Mesendoderm (in vitro differentiated cells): ENCODE measurements at regions not wholly inside any gene's neighbourhood (a gene's known extent, or its start where the extent isn't known, plus 50 kb on each side); places are given as distances from the start of the nearest gene placed in this dataset.

ENCODE experiments used
- DNase-seq: peaks from one replicate; pipeline ENCODE4 v3.0.0; 2013
- H2AK5ac ChIP-seq: 2 replicates; pipeline ENCODE4 v1.6.1; 2013; ENCODE audit warnings: low read length, inconsistent platforms
- H2BK120ac ChIP-seq: 2 replicates; pipeline ENCODE4 v1.6.1; 2013; ENCODE audit warnings: low read depth, mild to moderate bottlenecking, low read length, moderate library complexity, mixed read lengths
- H2BK15ac ChIP-seq: replicated peaks from 2 replicates; pipeline ENCODE4 v1.6.1; 2013; ENCODE audit warnings: low read depth, mild to moderate bottlenecking, moderate library complexity
- H2BK5ac ChIP-seq: 2 replicates; pipeline ENCODE4 v1.6.1; 2013; ENCODE audit warnings: low read length, inconsistent platforms
- H3K18ac ChIP-seq: 2 replicates; pipeline ENCODE4 v1.6.1; 2013; ENCODE audit warnings: mild to moderate bottlenecking, low read length, mixed read lengths
- H3K23ac ChIP-seq: one replicate; pipeline ENCODE4 v1.6.1; 2013; ENCODE audit warnings: low read length
- H3K27ac ChIP-seq: 2 replicates; pipeline ENCODE4 v1.5.1; 2013; ENCODE audit warnings: low read depth, mild to moderate bottlenecking, inconsistent platforms, low read length, moderate library complexity
- H3K27me3 ChIP-seq: 2 replicates; pipeline ENCODE4 v1.6.1; 2013; ENCODE audit warnings: low read length, control low read depth, mild to moderate bottlenecking, inconsistent platforms; ENCODE audit not compliant: insufficient read depth, poor library complexity
- H3K36me3 ChIP-seq: 2 replicates; pipeline ENCODE4 v1.6.1; 2013; ENCODE audit warnings: low read length, inconsistent platforms; ENCODE audit not compliant: control insufficient read depth, insufficient read depth
- H3K4ac ChIP-seq: one replicate; pipeline ENCODE4 v1.6.1; 2013; ENCODE audit warnings: low read depth, mild to moderate bottlenecking, low read length, moderate library complexity
- H3K4me1 ChIP-seq: 2 replicates; pipeline ENCODE4 v1.6.1; 2013; ENCODE audit warnings: low read depth, low read length, inconsistent platforms; ENCODE audit not compliant: control insufficient read depth
- H3K4me2 ChIP-seq: 2 replicates; pipeline ENCODE4 v1.6.1; 2013; ENCODE audit warnings: low read length
- H3K4me3 ChIP-seq: 2 replicates; pipeline ENCODE4 v1.5.1; 2013; ENCODE audit warnings: mild to moderate bottlenecking, low read length
- H3K56ac ChIP-seq: one replicate; pipeline ENCODE4 v1.6.1; 2013; ENCODE audit warnings: low read length
- H3K79me1 ChIP-seq: 2 replicates; pipeline ENCODE4 v1.6.1; 2013; ENCODE audit warnings: low read length, inconsistent platforms
- H3K79me2 ChIP-seq: 2 replicates; pipeline ENCODE4 v1.6.1; 2013; ENCODE audit warnings: mild to moderate bottlenecking, low read length; ENCODE audit not compliant: control insufficient read depth, insufficient read depth
- H3K9ac ChIP-seq: 2 replicates; pipeline ENCODE4 v1.6.1; 2013; ENCODE audit warnings: low read length, inconsistent platforms
- H4K5ac ChIP-seq: one replicate; pipeline ENCODE4 v1.6.1; 2013; ENCODE audit warnings: low read length
- H4K8ac ChIP-seq: one replicate; pipeline ENCODE4 v1.6.1; 2013; ENCODE audit warnings: low read depth, mild to moderate bottlenecking, control low read depth, low read length, moderate library complexity
- WGBS: extraction: QIAGEN DNeasy Blood & Tissue Kit; methylation state at CpG from one replicate; pipeline ENCODE4 v1.1.7; 2013; ENCODE audit warnings: low lambda C conversion rate, missing lambda C conversion rate; ENCODE audit not compliant: insufficient coverage; ENCODE audit errors: extremely low coverage; 5-methylcytosine and 5-hydroxymethylcytosine counted together

DNA sequence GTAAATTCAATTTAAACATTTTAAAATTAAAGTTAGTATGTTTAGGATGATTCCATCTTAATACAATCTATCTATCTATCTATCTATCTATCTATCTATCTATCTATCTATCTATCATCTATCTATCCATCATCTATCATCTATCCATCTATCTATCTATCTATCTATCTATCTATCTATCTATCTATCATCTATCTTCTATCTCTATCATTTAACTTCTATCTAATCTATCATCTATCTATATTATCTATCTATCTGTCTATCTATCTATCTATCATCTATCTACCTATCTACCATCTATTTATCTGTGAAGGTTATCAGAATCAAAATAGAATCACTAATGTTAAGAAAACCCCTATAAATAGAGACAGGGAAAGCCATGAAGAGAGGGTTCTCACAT lies 78.3 kb downstream of the RAMP3 start:
- no peak overlapping the region for H3K23ac ChIP-seq
- no peaks in the 10 kb centered on the region for H3K27me3 ChIP-seq
- no peak overlapping the region for H3K9ac ChIP-seq
- H2BK5ac ChIP-seq, result no peak overlapping the region
- H3K4me3 ChIP-seq, result no peak overlapping the region
- H3K18ac ChIP-seq, result no peak overlapping the region
- no peak overlapping the region for H2AK5ac ChIP-seq
- H4K5ac ChIP-seq, result no peak overlapping the region
- no peaks in the 10 kb centered on the region for H3K4me1 ChIP-seq
- no peak overlapping the region for H3K4me2 ChIP-seq
- H3K56ac ChIP-seq, result no peak overlapping the region
- no peak overlapping the region for H3K4ac ChIP-seq
- H3K79me2 ChIP-seq, result no peaks in the 10 kb centered on the region
- no peak overlapping the region for H3K27ac ChIP-seq
- DNase-seq, result no peak
- H4K8ac ChIP-seq, result no peak overlapping the region
- H3K36me3 ChIP-seq, result no peaks in the 10 kb centered on the region
- no peaks in the 10 kb centered on the region for H3K79me1 ChIP-seq
- H2BK120ac ChIP-seq, result no peak overlapping the region
- no peak overlapping the region for H2BK15ac ChIP-seq

DNA sequence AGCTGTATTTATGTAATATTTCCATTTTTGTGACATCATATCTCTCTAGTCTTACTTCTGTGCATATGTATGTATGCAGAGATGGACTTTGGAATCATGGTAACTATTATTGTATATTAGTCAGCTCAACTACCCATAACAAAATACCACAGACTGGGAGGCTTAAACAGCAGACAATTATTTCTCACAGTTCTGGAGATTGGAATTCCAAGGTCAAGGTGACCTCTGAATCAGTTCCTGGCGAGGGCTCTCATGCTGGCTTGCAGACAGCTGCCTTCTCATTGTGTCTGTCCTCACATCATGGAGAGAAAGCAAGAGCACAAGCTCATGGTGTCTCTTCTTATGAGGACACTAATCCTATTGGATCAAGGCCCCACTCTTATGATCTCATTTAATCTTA lies 79.1 kb downstream of the RAMP3 start:
- DNase-seq, result no peak
- no peak overlapping the region for H3K9ac ChIP-seq
- H4K8ac ChIP-seq, result no peak overlapping the region
- no peak overlapping the region for H3K4me2 ChIP-seq
- H3K56ac ChIP-seq, result no peak overlapping the region
- no peak overlapping the region for H2BK15ac ChIP-seq
- H3K4ac ChIP-seq, result no peak overlapping the region
- no peaks in the 10 kb centered on the region for H3K36me3 ChIP-seq
- no peaks in the 10 kb centered on the region for H3K79me2 ChIP-seq
- H3K23ac ChIP-seq, result no peak overlapping the region
- no peaks in the 10 kb centered on the region for H3K4me1 ChIP-seq
- H3K27ac ChIP-seq, result no peak overlapping the region
- no peak overlapping the region for H2BK5ac ChIP-seq
- H2AK5ac ChIP-seq, result no peak overlapping the region
- no peak overlapping the region for H3K4me3 ChIP-seq
- no peaks in the 10 kb centered on the region for H3K27me3 ChIP-seq
- no peak overlapping the region for H2BK120ac ChIP-seq
- WGBS, result no CpG with 5 or more reads among the region's 1 CpG
- no peaks in the 10 kb centered on the region for H3K79me1 ChIP-seq
- no peak overlapping the region for H3K18ac ChIP-seq
- H4K5ac ChIP-seq, result no peak overlapping the region

DNA sequence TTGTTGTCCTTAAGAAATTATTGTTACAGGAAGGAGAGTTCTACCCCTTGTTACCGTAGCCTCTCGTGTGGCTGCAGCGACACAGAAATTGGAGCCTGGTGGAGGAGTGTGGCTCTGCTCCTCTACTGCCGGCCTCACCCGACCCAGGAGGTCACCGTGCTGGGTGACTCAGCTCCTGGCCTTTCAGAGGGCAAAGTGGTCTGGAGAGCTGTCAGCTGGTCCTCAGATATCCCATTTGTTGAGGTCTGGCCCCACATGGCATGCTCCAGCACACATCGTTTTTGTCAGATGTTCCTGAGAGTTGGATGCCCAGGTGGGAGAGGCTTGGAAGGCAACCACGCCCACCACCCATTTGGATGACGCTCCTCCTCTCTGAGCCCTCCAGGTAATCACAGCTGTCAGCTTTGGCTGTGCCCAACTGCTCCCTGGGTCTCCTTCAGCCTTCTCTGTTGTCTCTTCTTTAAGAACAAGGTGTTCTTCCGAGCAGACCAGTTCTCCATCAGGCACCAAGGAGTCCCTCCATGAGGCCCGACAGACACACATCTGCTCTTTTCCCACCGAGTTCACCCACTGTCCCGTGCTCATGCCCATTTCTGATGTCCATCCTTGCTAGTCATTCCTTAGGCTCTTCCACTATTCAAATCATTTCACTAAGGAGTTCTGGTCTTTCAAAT lies 80.3 kb downstream of the RAMP3 start:
- H4K8ac ChIP-seq, result no peak overlapping the region
- no CpG with 5 or more reads among the region's 13 CpGs for WGBS
- no peak for DNase-seq

DNA sequence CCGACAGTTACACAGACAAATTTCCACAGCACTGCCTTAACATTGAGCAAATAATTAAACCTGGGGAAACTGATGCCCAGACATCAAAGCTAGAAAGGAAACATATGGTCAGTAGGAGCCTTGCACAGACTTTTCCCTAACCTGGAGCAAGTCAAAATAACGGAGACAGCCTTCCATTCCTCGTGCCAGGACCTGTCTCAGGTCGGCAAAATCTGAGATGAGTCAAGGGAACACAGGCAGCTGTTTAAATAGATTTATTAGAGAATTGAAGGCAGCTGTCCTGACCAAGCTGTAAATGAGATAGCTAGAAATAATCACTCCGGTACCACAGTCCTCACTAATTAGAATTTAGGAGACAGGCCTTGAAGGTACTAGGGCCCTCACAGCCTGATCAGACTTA lies 81.2 kb downstream of the RAMP3 start:
- no peak overlapping the region for H3K4me2 ChIP-seq
- no peak overlapping the region for H2BK15ac ChIP-seq
- H2BK5ac ChIP-seq, result no peak overlapping the region
- H3K4me3 ChIP-seq, result no peak overlapping the region
- H3K79me2 ChIP-seq, result no peaks in the 10 kb centered on the region
- no peaks in the 10 kb centered on the region for H3K79me1 ChIP-seq
- H2BK120ac ChIP-seq, result no peak overlapping the region
- H3K9ac ChIP-seq, result no peak overlapping the region
- H3K4me1 ChIP-seq, result no peaks in the 10 kb centered on the region
- H2AK5ac ChIP-seq, result no peak overlapping the region
- H3K4ac ChIP-seq, result no peak overlapping the region
- H4K8ac ChIP-seq, result no peak overlapping the region
- no peak overlapping the region for H3K18ac ChIP-seq
- WGBS, result no CpG with 5 or more reads among the region's 5 CpGs
- no peak overlapping the region for H3K27ac ChIP-seq
- DNase-seq, result no peak
- H4K5ac ChIP-seq, result no peak overlapping the region
- no peak overlapping the region for H3K23ac ChIP-seq
- H3K27me3 ChIP-seq, result no peaks in the 10 kb centered on the region
- H3K56ac ChIP-seq, result no peak overlapping the region
- H3K36me3 ChIP-seq, result no peaks in the 10 kb centered on the region

More for the DNA sequence above, 80.3 kb downstream of the RAMP3 start:
- no peaks in the 10 kb centered on the region for H3K27me3 ChIP-seq
- H3K4me3 ChIP-seq, result no peak overlapping the region
- no peaks in the 10 kb centered on the region for H3K79me2 ChIP-seq
- no peaks in the 10 kb centered on the region for H3K4me1 ChIP-seq
- H2BK5ac ChIP-seq, result no peak overlapping the region
- no peak overlapping the region for H3K4ac ChIP-seq
- H2BK120ac ChIP-seq, result no peak overlapping the region
- H3K56ac ChIP-seq, result no peak overlapping the region
- no peak overlapping the region for H4K5ac ChIP-seq
- H3K18ac ChIP-seq, result no peak overlapping the region
- H3K27ac ChIP-seq, result no peak overlapping the region
- H2AK5ac ChIP-seq, result no peak overlapping the region
- H3K36me3 ChIP-seq, result no peaks in the 10 kb centered on the region
- H3K4me2 ChIP-seq, result no peak overlapping the region
- no peaks in the 10 kb centered on the region for H3K79me1 ChIP-seq
- H2BK15ac ChIP-seq, result no peak overlapping the region
- no peak overlapping the region for H3K9ac ChIP-seq
- H3K23ac ChIP-seq, result no peak overlapping the region

DNA sequence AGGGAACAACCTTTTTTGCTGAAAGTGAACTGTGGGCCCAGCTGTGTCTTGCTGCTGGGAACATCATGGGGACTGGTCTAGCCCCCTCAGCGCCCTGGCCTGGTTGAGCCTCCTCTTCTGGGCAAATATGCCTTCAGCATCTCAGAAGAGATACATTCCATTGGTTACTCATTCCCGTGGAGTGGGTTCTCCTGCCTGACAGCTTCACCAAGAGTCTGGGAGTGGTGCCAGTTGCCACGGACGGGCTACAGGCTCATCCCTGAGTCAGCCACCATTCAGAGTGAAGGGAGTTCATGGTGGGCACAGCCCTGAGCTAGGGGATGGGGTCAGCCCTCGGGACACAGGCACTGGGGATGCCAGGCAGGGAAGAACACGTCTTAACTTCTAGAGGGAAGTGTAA lies 81.9 kb downstream of the RAMP3 start:
- Histone ChIP-seq H3K4me1 (no peaks in the 10 kb centered on the region), H3K79me1 (no peaks in the 10 kb centered on the region), H4K8ac (no peak overlapping the region), H4K5ac (no peak overlapping the region), H2BK120ac (no peak overlapping the region), H3K4ac (no peak overlapping the region), H3K36me3 (no peaks in the 10 kb centered on the region), H3K4me2 (no peak overlapping the region), H2BK5ac (no peak overlapping the region), H3K4me3 (no peak overlapping the region), H3K79me2 (no peaks in the 10 kb centered on the region), H2BK15ac (no peak overlapping the region), H3K23ac (no peak overlapping the region), H3K18ac (no peak overlapping the region), H2AK5ac (no peak overlapping the region), H3K56ac (no peak overlapping the region), H3K27ac (no peak overlapping the region), H3K9ac (no peak overlapping the region), H3K27me3 (no peaks in the 10 kb centered on the region)
- WGBS, result no CpG with 5 or more reads among the region's 6 CpGs
- no peak for DNase-seq

DNA sequence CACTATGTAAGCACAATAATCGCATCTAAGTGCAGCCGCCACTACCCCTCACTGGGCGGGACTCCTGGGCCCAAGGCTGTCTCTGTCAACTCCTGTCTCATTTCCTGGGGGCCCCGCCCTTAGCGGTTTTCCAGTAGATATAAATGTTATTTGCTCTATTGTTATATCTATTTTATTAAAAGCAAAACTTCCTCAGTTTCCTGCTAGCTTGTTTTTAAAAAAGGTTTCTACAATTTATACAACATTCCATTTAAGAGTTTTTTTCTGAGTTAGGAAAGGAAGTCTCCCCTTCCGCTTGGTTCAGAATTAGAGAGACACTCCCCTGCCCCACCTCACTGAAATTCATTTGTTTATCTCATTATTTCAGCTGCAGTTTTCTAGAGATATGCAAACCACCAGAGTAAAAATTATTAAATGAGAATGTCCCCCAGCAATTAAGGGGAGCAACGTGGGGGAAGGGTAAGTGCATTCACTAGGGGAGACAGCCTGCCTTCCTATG lies 82.7 kb downstream of the RAMP3 start:
- Histone ChIP-seq H3K4me2 (no peak overlapping the region), H3K79me2 (no peaks in the 10 kb centered on the region), H3K4ac (no peak overlapping the region), H3K9ac (no peak overlapping the region), H3K23ac (no peak overlapping the region), H4K5ac (no peak overlapping the region), H3K79me1 (no peaks in the 10 kb centered on the region), H3K18ac (no peak overlapping the region), H3K4me3 (no peak overlapping the region), H3K56ac (no peak overlapping the region), H3K4me1 (no peaks in the 10 kb centered on the region), H3K36me3 (no peaks in the 10 kb centered on the region), H2BK5ac (no peak overlapping the region), H2BK15ac (no peak overlapping the region), H4K8ac (no peak overlapping the region), H3K27ac (no peak overlapping the region), H2BK120ac (no peak overlapping the region), H3K27me3 (no peaks in the 10 kb centered on the region), H2AK5ac (no peak overlapping the region)
- no CpG with 5 or more reads among the region's 7 CpGs for WGBS
- no peak for DNase-seq
